Fibroblast of skin of left biceps (primary cell): ENCODE measurements at regions not wholly inside any gene's neighbourhood (a gene's known extent, or its start where the extent isn't known, plus 50 kb on each side); places are given as distances from the start of the nearest gene placed in this dataset.
A peak's percentile ranks its signal among the peaks of the same experiment; 100 is the strongest.
"Not testable (repeated sequence)": the region's sequence is repeated elsewhere in the genome, so short reads cannot be mapped to it uniquely, and the experiment has no call there.

ENCODE experiments used
- DNase-seq, 2 experiments: peaks; one replicate each; pipeline ENCODE4 v3.0.0-alpha.2; 2013; ENCODE audit warnings: low read depth in 2 of 2

- DNase-seq, result not testable (repeated sequence)
Observed at GRCh38 chr2:87196720-87197388, 175.2 kb upstream of the PLGLB1 start.

- not testable (repeated sequence) for DNase-seq
Observed at GRCh38 chr2:87198422-87198821, 176.8 kb upstream of the PLGLB1 start.

GRCh38 chr2:87199228-87199627, 177.6 kb upstream of the PLGLB1 start:
- DNase-seq, result not testable (repeated sequence)

- DNase-seq, result not testable (repeated sequence)
Observed at GRCh38 chr2:87204569-87205147, 183.0 kb upstream of the PLGLB1 start.

- not testable (repeated sequence) for DNase-seq
Observed at GRCh38 chr2:87212938-87213337, 191.3 kb upstream of the PLGLB1 start.

GRCh38 chr2:87217005-87217404, 195.4 kb upstream of the PLGLB1 start:
- DNase-seq, result not testable (repeated sequence)

- DNase-seq, result not testable (repeated sequence)
Observed at GRCh38 chr2:87217741-87218410, 196.2 kb upstream of the PLGLB1 start.

GRCh38 chr2:87220651-87221050, 199.0 kb upstream of the PLGLB1 start:
- DNase-seq, result not testable (repeated sequence)

- DNase-seq, result peak; percentile 35 to 42
Observed at GRCh38 chr2:87222131-87222530, 200.5 kb upstream of the PLGLB1 start.

GRCh38 chr2:87223873-87224272, 202.2 kb upstream of the PLGLB1 start:
- DNase-seq, result not testable (repeated sequence)

GRCh38 chr2:87229091-87229689, 207.5 kb upstream of the PLGLB1 start:
- DNase-seq, result peak in 1 of 2 experiments; percentile 23

- DNase-seq, result not testable (repeated sequence)
Observed at GRCh38 chr2:87229964-87230363, 208.3 kb upstream of the PLGLB1 start.

GRCh38 chr2:87235333-87235981, 213.8 kb upstream of the PLGLB1 start:
- not testable (repeated sequence) for DNase-seq

- not testable (repeated sequence) for DNase-seq
Observed at GRCh38 chr2:87237570-87238336, 216.1 kb upstream of the PLGLB1 start.

GRCh38 chr2:87239558-87240215, 218.0 kb upstream of the PLGLB1 start:
- DNase-seq, result not testable (repeated sequence)

GRCh38 chr2:87246066-87246717, 224.5 kb upstream of the PLGLB1 start:
- DNase-seq, result peak in 1 of 2 experiments; percentile 5

- not testable (repeated sequence) for DNase-seq
Observed at GRCh38 chr2:87252046-87252445, 230.4 kb upstream of the PLGLB1 start.

GRCh38 chr2:87254562-87254961, 232.9 kb upstream of the PLGLB1 start:
- DNase-seq, result not testable (repeated sequence)

- DNase-seq, result not testable (repeated sequence)
Observed at GRCh38 chr2:87255410-87255809, 233.8 kb upstream of the PLGLB1 start.

- DNase-seq, result not testable (repeated sequence)
Observed at GRCh38 chr2:87258887-87259286, 237.2 kb upstream of the PLGLB1 start.
